Hindlimb muscle (tissue), 1 donor: ENCODE measurements at regions not wholly inside any gene's neighbourhood (a gene's known extent, or its start where the extent isn't known, plus 50 kb on each side); places are given as distances from the start of the nearest gene placed in this dataset.
A peak's percentile ranks its signal among the peaks of the same experiment; 100 is the strongest.

ENCODE experiments used
- DNase-seq: peaks from one replicate; pipeline ENCODE4 v3.0.0-alpha.2; 2013

DNA sequence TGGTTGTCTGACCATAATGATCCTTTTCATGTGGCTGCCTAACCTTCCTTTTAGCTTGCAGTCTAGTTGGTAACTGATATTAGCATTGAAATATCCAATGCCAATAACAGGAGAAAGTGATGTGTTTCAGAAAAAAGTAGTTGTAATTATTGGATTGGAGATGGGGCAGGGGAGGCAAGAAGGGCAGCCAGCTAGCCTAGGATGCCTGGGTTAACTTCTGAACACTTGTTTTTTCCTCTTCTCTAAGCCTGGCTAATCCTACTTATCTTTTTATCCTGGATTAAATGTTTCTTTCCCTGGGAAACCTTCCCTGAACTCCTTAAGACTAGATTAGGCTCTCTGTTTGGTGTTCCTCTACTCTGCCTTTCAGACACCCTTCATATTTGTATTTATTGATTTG, 380.2 kb downstream of the TMEM135 start:
- DNase-seq = no peak

DNA sequence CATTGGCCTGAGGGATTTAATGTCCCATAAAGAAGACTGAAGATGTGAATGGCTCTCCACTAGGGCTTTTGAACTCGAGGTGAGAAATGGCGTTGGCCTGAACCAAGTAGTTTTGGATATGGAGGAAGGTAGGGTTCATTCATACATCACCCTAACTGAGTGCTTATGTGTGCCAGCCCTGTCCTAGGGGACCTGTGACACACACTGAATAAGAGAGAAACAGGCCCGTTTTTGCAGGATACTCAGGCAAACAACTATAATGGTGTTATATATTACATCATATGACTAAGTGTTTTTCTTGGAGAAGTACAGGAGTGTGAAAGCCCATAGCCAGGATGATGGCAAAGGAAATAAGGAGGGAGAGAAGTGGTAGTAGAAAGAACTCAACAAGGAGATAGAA, 368.1 kb downstream of the TMEM135 start:
- DNase-seq = no peak

DNA sequence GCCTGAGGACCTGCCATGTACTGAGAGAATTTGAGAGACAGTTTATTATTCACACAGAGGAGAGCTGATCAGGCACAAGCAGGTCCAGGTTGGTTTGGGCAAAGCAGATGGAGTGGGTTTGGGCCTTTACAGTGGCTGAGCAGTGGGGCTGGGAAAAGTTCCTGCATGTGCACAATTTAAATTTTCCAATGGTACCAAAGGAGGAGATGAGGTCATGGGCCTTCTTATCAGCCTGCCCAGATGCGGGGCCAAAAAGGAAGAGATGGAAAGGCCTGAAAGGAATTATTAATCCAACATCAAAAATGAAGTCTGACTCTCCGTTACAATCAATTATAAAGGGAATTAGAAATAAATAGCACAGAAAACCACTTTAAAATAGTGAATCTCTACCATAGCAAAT, 367.6 kb downstream of the TMEM135 start:
- no peak for DNase-seq

DNA sequence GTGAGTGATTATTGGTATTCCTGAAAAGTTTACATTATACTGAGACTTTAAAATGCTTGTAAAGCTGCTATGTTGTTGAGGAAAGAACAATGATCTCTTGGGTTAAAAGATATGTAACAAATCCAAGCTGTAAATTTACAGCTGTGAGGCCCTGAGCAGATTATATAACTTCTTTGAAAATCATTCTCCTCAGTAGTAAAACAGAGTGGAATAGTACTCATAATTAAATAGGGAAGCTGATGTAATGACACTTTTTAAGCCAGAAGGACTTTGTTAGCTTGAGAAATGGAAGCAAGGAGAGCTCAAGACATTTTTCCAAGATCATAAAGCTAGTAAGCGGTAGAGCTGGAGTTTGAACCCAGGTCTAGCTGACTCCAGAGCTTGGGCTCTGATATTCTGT, 363.9 kb downstream of the TMEM135 start:
- no peak for DNase-seq

DNA sequence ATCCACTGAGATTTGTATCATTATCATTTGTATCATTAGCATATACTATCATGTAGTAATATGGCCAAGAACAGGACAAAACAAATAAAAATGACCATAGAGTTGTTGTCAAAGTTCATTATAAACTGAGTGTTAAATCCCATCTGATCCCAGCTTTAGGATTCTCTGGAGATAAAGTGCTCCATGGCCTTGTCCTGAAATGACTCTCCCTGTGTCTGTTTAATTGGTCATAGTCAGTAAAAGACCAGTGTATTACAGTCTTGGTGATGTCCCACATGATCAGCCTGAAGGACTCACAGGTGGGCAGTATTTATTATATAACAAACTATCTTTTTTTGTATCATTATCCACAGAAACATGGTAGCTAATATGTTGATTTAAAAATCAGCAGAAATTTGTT, 361.6 kb downstream of the TMEM135 start:
- DNase-seq = no peak

DNA sequence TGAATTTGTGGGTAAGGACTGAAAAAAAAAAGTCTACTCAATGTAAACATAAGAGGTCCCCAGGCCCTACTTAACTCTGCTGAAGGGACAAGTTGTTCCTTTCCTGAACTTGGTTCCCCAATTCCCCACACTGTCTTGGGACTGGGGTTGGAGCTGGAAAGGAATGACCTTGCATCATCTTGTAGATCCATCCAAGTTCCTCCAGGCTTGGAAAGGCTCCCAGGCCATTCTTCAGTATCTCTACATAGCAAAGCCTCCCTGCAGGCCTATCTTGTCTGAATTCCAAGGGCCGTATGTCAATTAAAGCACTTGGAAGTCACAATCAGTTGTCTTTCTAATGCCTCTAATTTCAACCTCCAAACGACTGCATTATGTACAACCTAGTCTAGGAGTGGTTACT, 361.2 kb downstream of the TMEM135 start:
- DNase-seq = peak; percentile 73

DNA sequence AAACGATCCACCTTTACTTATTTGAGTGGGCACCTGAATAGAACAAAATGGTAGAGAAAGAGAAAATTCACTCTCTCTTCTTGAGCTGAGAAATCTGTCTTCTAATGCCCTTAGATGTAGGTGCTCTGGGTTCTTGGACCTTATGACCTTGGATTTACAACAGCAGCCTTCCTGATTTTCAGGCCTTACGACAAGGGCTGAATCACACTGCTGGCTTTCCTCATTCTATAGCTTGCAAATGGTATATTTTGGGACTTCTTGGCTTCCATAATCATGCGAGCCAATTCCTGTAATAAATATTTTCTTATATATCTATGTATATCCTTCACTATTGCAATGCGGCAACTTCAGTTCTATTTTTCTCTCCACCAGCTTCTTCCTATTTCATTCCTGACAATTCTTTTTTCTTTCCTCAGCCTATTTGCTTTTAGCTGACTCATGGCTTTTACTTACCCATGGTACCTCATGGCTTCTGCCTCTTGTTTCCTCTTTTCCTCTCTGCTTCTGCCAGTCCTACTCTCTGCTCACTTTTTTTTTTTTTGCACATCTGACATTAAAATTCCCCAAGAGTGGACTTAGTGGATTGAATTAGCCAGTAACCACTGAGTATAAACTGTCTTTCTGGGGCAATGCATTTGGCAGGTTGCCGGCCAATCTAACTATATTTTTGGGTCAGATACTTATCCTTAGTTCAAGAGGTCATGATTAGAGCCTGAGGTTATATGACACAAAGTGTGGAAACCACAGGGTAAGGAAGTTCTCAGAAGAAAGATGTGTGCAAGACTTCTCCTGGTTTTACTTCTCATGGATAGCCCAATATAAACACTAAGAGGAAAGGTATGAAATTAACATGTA, 359.5 kb downstream of the TMEM135 start:
- DNase-seq = no peak

DNA sequence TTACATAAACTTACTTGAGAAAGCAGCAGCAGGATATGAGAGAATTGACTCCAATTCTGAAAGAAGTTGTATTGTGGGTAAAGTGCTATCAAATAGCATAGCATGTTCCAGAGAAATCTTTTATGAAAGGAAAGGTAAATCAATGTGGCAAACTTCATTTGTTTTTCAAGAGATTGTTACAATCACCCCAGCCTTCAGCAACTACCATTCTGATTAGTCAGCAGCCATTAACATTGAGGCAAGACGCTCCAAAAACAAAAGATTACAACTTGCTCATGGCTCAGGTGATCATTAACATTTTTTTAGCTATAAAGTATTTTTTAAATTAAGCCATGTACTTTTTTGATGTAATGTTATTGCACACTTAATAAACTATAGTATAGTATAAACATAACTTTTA, 357.2 kb downstream of the TMEM135 start:
- no peak for DNase-seq

DNA sequence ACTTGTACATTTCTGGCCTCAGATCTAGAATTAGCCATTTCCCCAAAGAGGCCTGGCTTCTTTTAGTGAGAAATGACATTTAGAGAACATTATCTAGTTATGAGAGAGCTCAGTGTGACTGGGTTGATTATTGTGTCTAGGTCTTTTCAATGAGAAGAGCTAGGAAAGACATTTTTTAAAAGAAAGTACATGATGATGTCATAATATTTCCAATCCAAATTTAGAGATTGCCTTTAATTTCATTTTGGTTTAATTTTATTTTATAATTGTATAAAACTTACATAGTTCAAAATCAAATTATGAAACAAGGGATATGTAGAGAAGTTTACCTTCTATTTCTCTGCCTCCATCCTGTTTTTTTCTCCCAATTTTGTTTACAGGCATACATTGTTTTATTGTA, 354.9 kb downstream of the TMEM135 start:
- no peak for DNase-seq

DNA sequence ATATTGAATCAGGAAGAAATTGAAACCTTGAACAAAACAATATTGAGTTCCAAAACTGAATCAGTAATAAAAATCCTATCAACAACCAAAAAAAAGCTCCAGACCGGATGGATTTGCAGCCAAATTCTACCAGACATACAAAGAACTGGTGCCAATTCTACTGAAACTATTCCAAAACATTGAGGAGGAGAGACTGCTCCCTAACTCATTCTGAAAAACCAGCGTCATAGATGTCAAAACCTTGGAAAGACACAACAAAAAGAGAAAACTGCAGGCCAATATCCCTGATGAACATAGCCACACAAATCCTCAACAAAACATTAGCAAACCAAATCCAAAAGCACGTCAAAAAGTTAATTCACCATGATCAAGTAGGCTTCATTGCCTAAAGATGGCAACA, 353.8 kb downstream of the TMEM135 start:
- DNase-seq = no peak

DNA sequence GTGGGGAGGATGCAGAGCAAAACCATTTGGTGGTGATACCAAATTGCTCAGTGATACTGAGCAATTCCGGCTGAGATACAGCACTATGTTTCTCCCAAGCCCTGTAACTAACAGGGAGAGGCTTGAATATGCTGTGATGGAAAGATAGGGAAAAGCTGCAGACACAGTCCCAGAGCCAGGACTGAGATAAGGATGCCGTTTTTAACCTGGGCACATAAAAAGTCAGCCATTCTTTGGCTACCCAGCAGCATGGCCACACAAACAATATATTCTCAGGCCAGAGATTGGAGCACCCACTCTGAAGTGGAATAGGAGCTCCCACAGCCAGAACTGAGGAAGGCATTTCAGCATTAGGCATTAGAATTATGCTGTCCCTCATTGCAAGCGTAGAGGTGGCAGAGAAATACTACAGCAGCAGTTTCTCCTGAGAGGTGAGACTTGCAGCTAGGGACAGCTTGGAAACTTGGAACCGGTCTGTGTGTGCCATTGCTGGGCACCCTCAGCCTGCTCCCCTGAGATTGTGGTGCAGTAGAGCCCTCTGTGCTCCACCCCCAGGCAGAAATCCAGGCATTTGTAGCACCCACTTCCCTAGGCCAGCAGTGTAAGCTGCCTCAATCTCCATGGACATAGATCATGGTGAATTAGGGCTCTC, 346.5 kb downstream of the TMEM135 start:
- DNase-seq = no peak

DNA sequence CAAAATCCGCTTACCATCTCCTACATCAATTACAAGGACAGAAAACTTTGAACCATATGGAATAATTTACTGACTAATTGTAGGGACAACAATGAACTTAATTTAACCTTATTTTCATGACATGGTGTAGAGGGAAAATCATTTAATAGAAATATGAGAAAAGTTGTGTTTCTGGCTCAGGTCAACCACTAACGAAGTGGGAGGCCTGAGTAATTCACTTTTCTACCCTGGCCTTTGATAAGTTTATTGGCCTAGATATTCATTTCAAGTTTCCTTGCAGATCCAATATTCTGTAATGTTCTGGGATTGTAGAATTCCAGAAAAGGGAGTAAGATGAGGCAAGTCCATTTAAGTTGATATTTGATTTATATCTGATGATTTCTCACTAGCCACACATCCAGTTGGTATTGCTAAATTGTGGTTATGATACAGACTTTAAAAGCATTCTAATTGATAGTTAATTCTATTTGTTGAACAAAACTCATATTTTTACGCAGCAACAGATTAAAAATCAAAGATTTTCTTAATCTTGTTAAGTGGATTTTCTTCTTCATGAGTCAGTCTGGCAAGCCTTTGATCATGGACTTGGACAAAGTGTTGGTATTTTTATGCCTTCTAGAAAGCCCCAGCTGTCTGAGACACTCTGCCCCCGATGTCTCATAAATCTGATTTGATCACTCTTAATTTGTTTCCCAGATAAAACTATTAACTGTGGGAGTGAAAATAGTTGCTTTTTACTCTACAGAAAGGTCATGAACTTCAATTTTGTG, 336.5 kb downstream of the TMEM135 start:
- DNase-seq = no peak
